GM23338 (cell line): ENCODE measurements at regions not wholly inside any gene's neighbourhood (a gene's known extent, or its start where the extent isn't known, plus 50 kb on each side); places are given as distances from the start of the nearest gene placed in this dataset.

ENCODE experiments used
- ATAC-seq: fragments of 200-7000 bp; cut with Tn5 transposase; 3 replicates; pipeline ENCODE4 v1.9.1; 2020
- DNase-seq: peaks from one replicate; pipeline ENCODE4 v3.0.0-alpha.2; 2015; ENCODE audit warnings: low spot score
- H2AFZ ChIP-seq: fragments of 200-600 bp; sonication (generic); 2 replicates; pipeline ENCODE4 v1.8.0; 2016; ENCODE audit warnings: antibody characterized with exemption, mild to moderate bottlenecking, moderate library complexity
- H3F3A ChIP-seq: fragments of 200-600 bp; sonication (generic); replicated peaks from 2 replicates; pipeline ENCODE4 v1.8.0; 2017; ENCODE audit warnings: antibody characterized with exemption, mixed run types, low read depth
- H3K27ac ChIP-seq: fragments of 200-600 bp; sonication (generic); 2 replicates; pipeline ENCODE4 v1.6.1; 2016; ENCODE audit warnings: low read depth
- H3K27me3 ChIP-seq: fragments of 200-600 bp; sonication (generic); 2 replicates; pipeline ENCODE4 v1.8.0; 2016; ENCODE audit warnings: mild to moderate bottlenecking, mixed run types, moderate library complexity; ENCODE audit not compliant: insufficient read depth
- H3K36me3 ChIP-seq: fragments of 200-600 bp; sonication (generic); 2 replicates; pipeline ENCODE4 v1.8.0; 2016; ENCODE audit warnings: mild to moderate bottlenecking; ENCODE audit not compliant: insufficient read depth
- H3K4me1 ChIP-seq: fragments of 200-600 bp; sonication (generic); 2 replicates; pipeline ENCODE4 v1.8.0; 2016; ENCODE audit warnings: mild to moderate bottlenecking, moderate library complexity; ENCODE audit not compliant: insufficient read depth
- H3K4me2 ChIP-seq: fragments of 200-600 bp; sonication (generic); 2 replicates; pipeline ENCODE4 v1.7.1; 2017; ENCODE audit warnings: mixed run types
- H3K4me3 ChIP-seq: fragments of 200-600 bp; sonication (generic); 2 replicates; pipeline ENCODE4 v1.6.1; 2016; ENCODE audit warnings: mixed run types
- H3K79me2 ChIP-seq: fragments of 200-600 bp; sonication (generic); replicated peaks from 2 replicates; pipeline ENCODE4 v1.8.0; 2017; ENCODE audit warnings: mild to moderate bottlenecking; ENCODE audit not compliant: insufficient read depth
- H3K9me2 ChIP-seq: fragments of 200-600 bp; sonication (generic); 2 replicates; pipeline ENCODE4 v1.8.0; 2017; ENCODE audit not compliant: insufficient read depth
- H4K20me1 ChIP-seq: fragments of 200-600 bp; sonication (generic); replicated peaks from 2 replicates; pipeline ENCODE4 v1.8.0; 2017; ENCODE audit warnings: mild to moderate bottlenecking; ENCODE audit not compliant: insufficient read depth
- H3K27ac Mint-ChIP-seq: 2 replicates; pipeline ENCODE4 v1.8.0; 2020; ENCODE audit warnings: inconsistent platforms, mild to moderate bottlenecking, moderate library complexity, mixed read lengths
- H3K27me3 Mint-ChIP-seq: 3 replicates; pipeline ENCODE4 v1.8.0; 2022; ENCODE audit warnings: low read depth, mild to moderate bottlenecking, moderate library complexity, mixed read lengths, inconsistent platforms; ENCODE audit not compliant: insufficient read depth, poor library complexity
- H3K36me3 Mint-ChIP-seq: 3 replicates; pipeline ENCODE4 v1.8.0; 2021; ENCODE audit warnings: low read depth, mild to moderate bottlenecking, inconsistent platforms, moderate library complexity, mixed read lengths
- H3K4me1 Mint-ChIP-seq: 3 replicates; pipeline ENCODE4 v1.8.0; 2020; ENCODE audit warnings: mild to moderate bottlenecking, inconsistent platforms, mixed read lengths
- H3K4me3 Mint-ChIP-seq: 3 replicates; pipeline ENCODE4 v1.8.0; 2021; ENCODE audit warnings: moderate library complexity, mild to moderate bottlenecking, inconsistent platforms, mixed read lengths
- H3K9me3 Mint-ChIP-seq: 3 replicates; pipeline ENCODE4 v1.8.0; 2020; ENCODE audit warnings: moderate library complexity, mild to moderate bottlenecking, inconsistent platforms, mixed read lengths
- ETS1 ChIP-seq: IDR thresholded peaks from 2 replicates; pipeline ENCODE4 v1.6.1; 2016; ENCODE audit warnings: antibody characterized with exemption
- NANOG ChIP-seq: IDR thresholded peaks from 2 replicates; pipeline ENCODE4 v1.6.1; 2016; ENCODE audit warnings: antibody characterized with exemption, borderline replicate concordance
- POLR2AphosphoS5 ChIP-seq: IDR thresholded peaks from 2 replicates; pipeline ENCODE4 v1.6.1; 2016; ENCODE audit warnings: antibody characterized with exemption, low read depth
- STAT1 ChIP-seq: IDR thresholded peaks from one replicate; pipeline ENCODE4 v1.6.1; 2016; ENCODE audit warnings: antibody characterized with exemption; ENCODE audit not compliant: unreplicated experiment
- ZNF331 ChIP-seq: fragments of 250-450 bp; sonication (Bioruptor Pico); IDR thresholded peaks from 2 replicates; pipeline ENCODE4 v1.5.0; 2020; ENCODE audit warnings: low read depth, mild to moderate bottlenecking, moderate library complexity
- TF ChIP-seq, protein P1 (sequence below): fragments of 250-450 bp; sonication (Bioruptor Pico); IDR thresholded peaks from 2 replicates; pipeline ENCODE4 v1.5.0; 2020; ENCODE audit warnings: mild to moderate bottlenecking, moderate library complexity

GRCh38 chr4:129350834-129351721 lies 255.1 kb downstream of the C4orf33 start (continued):
- TF ChIP-seq, protein P1, sequence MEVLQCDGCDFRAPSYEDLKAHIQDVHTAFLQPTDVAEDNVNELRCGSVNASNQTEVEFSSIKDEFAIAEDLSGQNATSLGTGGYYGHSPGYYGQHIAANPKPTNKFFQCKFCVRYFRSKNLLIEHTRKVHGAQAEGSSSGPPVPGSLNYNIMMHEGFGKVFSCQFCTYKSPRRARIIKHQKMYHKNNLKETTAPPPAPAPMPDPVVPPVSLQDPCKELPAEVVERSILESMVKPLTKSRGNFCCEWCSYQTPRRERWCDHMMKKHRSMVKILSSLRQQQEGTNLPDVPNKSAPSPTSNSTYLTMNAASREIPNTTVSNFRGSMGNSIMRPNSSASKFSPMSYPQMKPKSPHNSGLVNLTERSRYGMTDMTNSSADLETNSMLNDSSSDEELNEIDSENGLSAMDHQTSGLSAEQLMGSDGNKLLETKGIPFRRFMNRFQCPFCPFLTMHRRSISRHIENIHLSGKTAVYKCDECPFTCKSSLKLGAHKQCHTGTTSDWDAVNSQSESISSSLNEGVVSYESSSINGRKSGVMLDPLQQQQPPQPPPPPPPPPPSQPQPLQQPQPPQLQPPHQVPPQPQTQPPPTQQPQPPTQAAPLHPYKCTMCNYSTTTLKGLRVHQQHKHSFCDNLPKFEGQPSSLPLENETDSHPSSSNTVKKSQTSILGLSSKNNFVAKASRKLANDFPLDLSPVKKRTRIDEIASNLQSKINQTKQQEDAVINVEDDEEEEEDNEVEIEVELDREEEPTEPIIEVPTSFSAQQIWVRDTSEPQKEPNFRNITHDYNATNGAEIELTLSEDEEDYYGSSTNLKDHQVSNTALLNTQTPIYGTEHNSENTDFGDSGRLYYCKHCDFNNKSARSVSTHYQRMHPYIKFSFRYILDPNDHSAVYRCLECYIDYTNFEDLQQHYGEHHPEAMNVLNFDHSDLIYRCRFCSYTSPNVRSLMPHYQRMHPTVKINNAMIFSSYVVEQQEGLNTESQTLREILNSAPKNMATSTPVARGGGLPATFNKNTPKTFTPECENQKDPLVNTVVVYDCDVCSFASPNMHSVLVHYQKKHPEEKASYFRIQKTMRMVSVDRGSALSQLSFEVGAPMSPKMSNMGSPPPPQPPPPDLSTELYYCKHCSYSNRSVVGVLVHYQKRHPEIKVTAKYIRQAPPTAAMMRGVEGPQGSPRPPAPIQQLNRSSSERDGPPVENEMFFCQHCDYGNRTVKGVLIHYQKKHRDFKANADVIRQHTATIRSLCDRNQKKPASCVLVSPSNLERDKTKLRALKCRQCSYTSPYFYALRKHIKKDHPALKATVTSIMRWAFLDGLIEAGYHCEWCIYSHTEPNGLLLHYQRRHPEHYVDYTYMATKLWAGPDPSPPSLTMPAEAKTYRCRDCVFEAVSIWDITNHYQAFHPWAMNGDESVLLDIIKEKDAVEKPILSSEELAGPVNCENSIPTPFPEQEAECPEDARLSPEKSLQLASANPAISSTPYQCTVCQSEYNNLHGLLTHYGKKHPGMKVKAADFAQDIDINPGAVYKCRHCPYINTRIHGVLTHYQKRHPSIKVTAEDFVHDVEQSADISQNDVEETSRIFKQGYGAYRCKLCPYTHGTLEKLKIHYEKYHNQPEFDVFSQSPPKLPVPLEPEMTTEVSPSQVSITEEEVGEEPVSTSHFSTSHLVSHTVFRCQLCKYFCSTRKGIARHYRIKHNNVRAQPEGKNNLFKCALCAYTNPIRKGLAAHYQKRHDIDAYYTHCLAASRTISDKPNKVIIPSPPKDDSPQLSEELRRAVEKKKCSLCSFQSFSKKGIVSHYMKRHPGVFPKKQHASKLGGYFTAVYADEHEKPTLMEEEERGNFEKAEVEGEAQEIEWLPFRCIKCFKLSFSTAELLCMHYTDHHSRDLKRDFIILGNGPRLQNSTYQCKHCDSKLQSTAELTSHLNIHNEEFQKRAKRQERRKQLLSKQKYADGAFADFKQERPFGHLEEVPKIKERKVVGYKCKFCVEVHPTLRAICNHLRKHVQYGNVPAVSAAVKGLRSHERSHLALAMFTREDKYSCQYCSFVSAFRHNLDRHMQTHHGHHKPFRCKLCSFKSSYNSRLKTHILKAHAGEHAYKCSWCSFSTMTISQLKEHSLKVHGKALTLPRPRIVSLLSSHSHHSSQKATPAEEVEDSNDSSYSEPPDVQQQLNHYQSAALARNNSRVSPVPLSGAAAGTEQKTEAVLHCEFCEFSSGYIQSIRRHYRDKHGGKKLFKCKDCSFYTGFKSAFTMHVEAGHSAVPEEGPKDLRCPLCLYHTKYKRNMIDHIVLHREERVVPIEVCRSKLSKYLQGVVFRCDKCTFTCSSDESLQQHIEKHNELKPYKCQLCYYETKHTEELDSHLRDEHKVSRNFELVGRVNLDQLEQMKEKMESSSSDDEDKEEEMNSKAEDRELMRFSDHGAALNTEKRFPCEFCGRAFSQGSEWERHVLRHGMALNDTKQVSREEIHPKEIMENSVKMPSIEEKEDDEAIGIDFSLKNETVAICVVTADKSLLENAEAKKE = no peak
- TF ChIP-seq NANOG (no peak), POLR2AphosphoS5 (no peak), STAT1 (no peak)

DNA sequence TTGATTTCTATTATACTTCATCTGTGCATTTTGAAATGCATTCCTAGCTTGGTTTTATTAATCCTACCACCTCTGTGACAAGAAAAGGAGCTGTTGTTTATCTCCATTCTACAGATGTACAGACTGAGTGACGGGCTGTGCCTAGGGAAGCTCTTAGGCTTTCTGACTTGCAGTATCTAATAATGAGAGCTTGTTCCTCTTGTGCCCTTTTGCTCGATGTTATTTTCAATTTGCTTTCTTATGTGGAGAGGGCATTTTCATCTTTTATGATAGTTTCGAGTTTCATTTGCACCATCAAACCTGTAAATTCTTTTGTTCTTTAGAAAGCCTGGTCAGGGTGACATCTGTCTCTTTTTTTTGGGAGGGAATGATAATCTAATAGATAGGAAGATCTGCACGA lies 256.5 kb downstream of the C4orf33 start:
- H3K4me1 ChIP-seq = no peaks in the 10 kb centered on the region
- no peaks in the 10 kb centered on the region for H3K36me3 ChIP-seq
- no peaks in the 10 kb centered on the region for H4K20me1 ChIP-seq
- H3K9me2 ChIP-seq = no peaks in the 10 kb centered on the region
- Mint-ChIP-seq H3K9me3 (no peaks in the 10 kb centered on the region), H3K4me3 (no peak overlapping the region), H3K27ac (no peak overlapping the region; the same call in 1 of the 2 replicates), H3K27me3 (no peaks in the 10 kb centered on the region), H3K4me1 (no peaks in the 10 kb centered on the region), H3K36me3 (no peaks in the 10 kb centered on the region)
- no peaks in the 10 kb centered on the region for H3K79me2 ChIP-seq
- DNase-seq (no peak), ATAC-seq (no peak)
- no peak overlapping the region for H3K27ac ChIP-seq
- no peaks in the 10 kb centered on the region for H3K27me3 ChIP-seq
- H3F3A ChIP-seq = no peaks in the 10 kb centered on the region
- H3K4me3 ChIP-seq = no peak overlapping the region
- no peak overlapping the region for H3K4me2 ChIP-seq
- H2AFZ ChIP-seq = no peak overlapping the region
- TF ChIP-seq, protein P1 = no peak
- TF ChIP-seq ZNF331 (CRISPR knock-in tag) (no peak), ETS1 (no peak), POLR2AphosphoS5 (no peak)
